GM18519 (cell line): ENCODE measurements at regions not wholly inside any gene's neighbourhood (a gene's known extent, or its start where the extent isn't known, plus 50 kb on each side); places are given as distances from the start of the nearest gene placed in this dataset.

Experiments
- ATAC-seq: cut with Tn5 transposase; IDR thresholded peaks from one replicate; pipeline ENCODE4 v1.9.1; 2021; ENCODE audit warnings: mild to moderate bottlenecking, moderate library complexity; ENCODE audit not compliant: unreplicated experiment, low FRiP score

GRCh38 chr9:86705490-86705889 is 241.8 kb downstream of the GAS1 start:
- ATAC-seq = no peak

GRCh38 chr9:86703346-86703745 is 244.0 kb downstream of the GAS1 start:
- no peak for ATAC-seq

GRCh38 chr9:86700629-86701028 is 246.7 kb downstream of the GAS1 start:
- ATAC-seq = no peak

GRCh38 chr9:86697999-86698398 is 249.3 kb downstream of the GAS1 start:
- ATAC-seq = no peak

- ATAC-seq = no peak
These were observed 250.1 kb downstream of the GAS1 start for GRCh38 chr9:86697213-86697612.

- ATAC-seq = no peak
These were observed 251.3 kb downstream of the GAS1 start for GRCh38 chr9:86695910-86696424.

- ATAC-seq = no peak
These were observed 257.3 kb downstream of the GAS1 start for GRCh38 chr9:86690034-86690433.

- ATAC-seq = no peak
These were observed 259.5 kb downstream of the GAS1 start for GRCh38 chr9:86687788-86688187.

- ATAC-seq = no peak
These were observed 261.8 kb downstream of the GAS1 start for GRCh38 chr9:86685556-86685955.

- ATAC-seq = no peak
These were observed 263.2 kb downstream of the GAS1 start for GRCh38 chr9:86684148-86684547.

- ATAC-seq = no peak
These were observed 265.1 kb downstream of the GAS1 start for GRCh38 chr9:86682240-86682639.

GRCh38 chr9:86679909-86680308 is 267.4 kb downstream of the GAS1 start:
- no peak for ATAC-seq

- no peak for ATAC-seq
These were observed 270.9 kb downstream of the GAS1 start for GRCh38 chr9:86676396-86676795.

- no peak for ATAC-seq
These were observed 271.5 kb downstream of the GAS1 start for GRCh38 chr9:86675805-86676204.

- no peak for ATAC-seq
These were observed 272.8 kb downstream of the GAS1 start for GRCh38 chr9:86674487-86674886.

GRCh38 chr9:86672966-86673365 is 274.3 kb downstream of the GAS1 start:
- ATAC-seq = no peak

- no peak for ATAC-seq
These were observed 275.0 kb downstream of the GAS1 start for GRCh38 chr9:86672301-86672700.

GRCh38 chr9:86671018-86671417 is 276.3 kb downstream of the GAS1 start:
- ATAC-seq = no peak

- no peak for ATAC-seq
These were observed 276.8 kb downstream of the GAS1 start for GRCh38 chr9:86670536-86670935.

- no peak for ATAC-seq
These were observed 277.2 kb downstream of the GAS1 start for GRCh38 chr9:86670076-86670475.

- no peak for ATAC-seq
These were observed 277.9 kb downstream of the GAS1 start for GRCh38 chr9:86669422-86669821.

GRCh38 chr9:86668488-86668887 is 278.8 kb downstream of the GAS1 start:
- no peak for ATAC-seq

- no peak for ATAC-seq
These were observed 280.0 kb downstream of the GAS1 start for GRCh38 chr9:86667307-86667706.
